Heart right ventricle (tissue), 16 donors: ENCODE measurements at regions not wholly inside any gene's neighbourhood (a gene's known extent, or its start where the extent isn't known, plus 50 kb on each side); places are given as distances from the start of the nearest gene placed in this dataset.
A peak's percentile ranks its signal among the peaks of the same experiment; 100 is the strongest.

Source experiments
- ATAC-seq, 8 donors: fragments of 200-7000 bp; cut with Tn5 transposase; one replicate each; pipeline ENCODE4 v1.9.1; 2020; ENCODE audit warnings: mild to moderate bottlenecking in 8 of 8, moderate library complexity in 8 of 8, moderate number of reproducible peaks in 1 of 8
- DNase-seq, 2 donors: peaks; one replicate each; pipeline ENCODE4 v3.0.0-alpha.2; 2020
- H3K27ac ChIP-seq, 10 donors: fragments of 200-600 bp; sonication (generic) in 2 of 10; one replicate each; pipeline versions ENCODE4 v1.5.0 to v1.8.0; 2020 to 2022; ENCODE audit warnings: mild to moderate bottlenecking in 3 of 10
- H3K27me3 ChIP-seq, 7 donors: fragments of 200-600 bp; one replicate each; pipeline ENCODE4 v1.8.0; 2021 to 2022; ENCODE audit warnings: mild to moderate bottlenecking in 2 of 7
- H3K36me3 ChIP-seq, 9 donors: fragments of 200-600 bp; sonication (generic) in 1 of 9; one replicate each; pipeline versions ENCODE4 v1.5.0 to v1.8.0; 2020 to 2022; ENCODE audit warnings: mild to moderate bottlenecking in 2 of 9
- H3K4me1 ChIP-seq, 9 donors: fragments of 200-600 bp; sonication (generic) in 1 of 9; one replicate each; pipeline versions ENCODE4 v1.5.0 to v1.8.0; 2020 to 2022; ENCODE audit warnings: mild to moderate bottlenecking in 4 of 9
- H3K4me3 ChIP-seq, 10 donors: fragments of 200-600 bp; sonication (generic) in 2 of 10; one replicate each; pipeline versions ENCODE4 v1.5.0 to v1.8.0; 2020 to 2022; ENCODE audit warnings: mild to moderate bottlenecking in 7 of 10, moderate library complexity in 2 of 10
- H3K9me3 ChIP-seq, 11 donors: fragments of 200-600 bp in 10 of 11; sonication (generic) in 2 of 11; one replicate each; pipeline versions ENCODE4 v1.5.0 to v1.8.0; 2013 to 2022; ENCODE audit warnings: mild to moderate bottlenecking in 2 of 11, control low read depth in 1 of 11, moderate library complexity in 1 of 11
- WGBS, 2 donors: extraction: QIAGEN DNeasy Blood & Tissue Kit; methylation state at CpG; one replicate each; pipeline ENCODE4 v1.1.7; 2013; ENCODE audit warnings: inconsistent platforms in 1 of 2; 5-methylcytosine and 5-hydroxymethylcytosine counted together
- intact Hi-C, 10 donors: fragments of 100-400 bp; cut with DNase I; formaldehyde crosslinking; loops; one replicate each; pipeline versions ENCODE4 v1.11.1 to v1.14.2; 2022
- TF ChIP-seq, protein P1 (sequence below), 9 donors: fragments of 200-600 bp; sonication (generic) in 2 of 9; IDR thresholded peaks; one replicate each; pipeline versions ENCODE4 v1.5.0 to v1.8.0; 2021 to 2022; ENCODE audit warnings: antibody characterized with exemption in 9 of 9, mild to moderate bottlenecking in 5 of 9, moderate library complexity in 1 of 9
- donor health status: Arrhythmogenic right ventricular cardiomyopathy.
- donor health status: ischemic (EF 13 %, LVEDD 7.1; RV severe dilation, severe dysfunction).
- donor health status: healthy with polysubstance abuse.
- donor health status: DM: no; HTN: yes; CAD: no.
- donor health status: DM: no; HTN: no; CAD: no.
- donor health status: ischemic (EF 25% LVEDD 6.9; RV normal size, moderate dysfunction).
- donor health status: ischemic (EF 25% LVEDD 5.7; RV mildly dilated, moderate dysfunction).
- donor health status: healthy.
- donor health status: DM: yes; HTN: yes; CAD: no.
- donor health status: Ischemic cardiomyopathy.
- donor health status: ischemic (EF 35%, LVEDD 5.7; RV mildly dilated, moderate dysfunction).
- donor health status: nonischemic (EF 11% LVEDD 7.7; RV severe dilation, severe dysfunction).
- donor health status: DM: yes; HTN: yes; CAD: no.
- donor health status: PGD.
- donor health status: ischemic (EF 29% LVEDD 5.4; RV normal size, mild dysfunction).
- donor health status: nonischemic (EF 23%, LVEDD 6.1; RV moderate dilation, normal function).

DNA sequence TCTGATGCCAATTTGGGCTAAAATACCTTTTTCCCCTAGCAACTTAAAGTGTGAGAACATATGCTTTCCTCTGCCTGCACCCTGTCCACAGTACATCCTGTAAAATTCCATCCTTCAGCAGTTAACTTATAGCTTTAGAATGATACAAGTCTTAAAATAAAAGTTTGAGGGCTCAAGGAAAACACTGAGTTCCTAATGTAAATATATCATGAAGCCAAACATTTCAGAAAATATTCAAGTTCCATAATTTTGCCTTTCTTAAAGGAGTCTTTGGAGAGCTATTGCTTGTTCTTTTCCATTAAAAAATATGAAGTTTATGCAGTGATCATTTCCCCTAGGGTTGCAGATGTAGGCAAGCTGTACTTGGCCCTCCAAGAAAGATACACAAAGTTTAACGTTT is 303.8 kb downstream of the COL12A1 start:
- ATAC-seq (no peak), DNase-seq (no peak)
- peaks cover 0 to 67% (median 20%) of the 10 kb centered on the region in 11 donors for H3K9me3 ChIP-seq
- no peaks in the 10 kb centered on the region for H3K4me1 ChIP-seq
- H3K36me3 ChIP-seq, result no peaks in the 10 kb centered on the region
- H3K4me3 ChIP-seq, result no peak overlapping the region
- H3K27me3 ChIP-seq, result no peaks in the 10 kb centered on the region
- H3K27ac ChIP-seq, result no peak overlapping the region
- TF ChIP-seq, protein P1, sequence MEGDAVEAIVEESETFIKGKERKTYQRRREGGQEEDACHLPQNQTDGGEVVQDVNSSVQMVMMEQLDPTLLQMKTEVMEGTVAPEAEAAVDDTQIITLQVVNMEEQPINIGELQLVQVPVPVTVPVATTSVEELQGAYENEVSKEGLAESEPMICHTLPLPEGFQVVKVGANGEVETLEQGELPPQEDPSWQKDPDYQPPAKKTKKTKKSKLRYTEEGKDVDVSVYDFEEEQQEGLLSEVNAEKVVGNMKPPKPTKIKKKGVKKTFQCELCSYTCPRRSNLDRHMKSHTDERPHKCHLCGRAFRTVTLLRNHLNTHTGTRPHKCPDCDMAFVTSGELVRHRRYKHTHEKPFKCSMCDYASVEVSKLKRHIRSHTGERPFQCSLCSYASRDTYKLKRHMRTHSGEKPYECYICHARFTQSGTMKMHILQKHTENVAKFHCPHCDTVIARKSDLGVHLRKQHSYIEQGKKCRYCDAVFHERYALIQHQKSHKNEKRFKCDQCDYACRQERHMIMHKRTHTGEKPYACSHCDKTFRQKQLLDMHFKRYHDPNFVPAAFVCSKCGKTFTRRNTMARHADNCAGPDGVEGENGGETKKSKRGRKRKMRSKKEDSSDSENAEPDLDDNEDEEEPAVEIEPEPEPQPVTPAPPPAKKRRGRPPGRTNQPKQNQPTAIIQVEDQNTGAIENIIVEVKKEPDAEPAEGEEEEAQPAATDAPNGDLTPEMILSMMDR (IDR thresholded peaks at IDR 0.05), result no peak
- intact Hi-C loops, result no loop called here
- WGBS, 2 donors, result 56 to 66% methylated on average over 1 of the region's 1 CpG

DNA sequence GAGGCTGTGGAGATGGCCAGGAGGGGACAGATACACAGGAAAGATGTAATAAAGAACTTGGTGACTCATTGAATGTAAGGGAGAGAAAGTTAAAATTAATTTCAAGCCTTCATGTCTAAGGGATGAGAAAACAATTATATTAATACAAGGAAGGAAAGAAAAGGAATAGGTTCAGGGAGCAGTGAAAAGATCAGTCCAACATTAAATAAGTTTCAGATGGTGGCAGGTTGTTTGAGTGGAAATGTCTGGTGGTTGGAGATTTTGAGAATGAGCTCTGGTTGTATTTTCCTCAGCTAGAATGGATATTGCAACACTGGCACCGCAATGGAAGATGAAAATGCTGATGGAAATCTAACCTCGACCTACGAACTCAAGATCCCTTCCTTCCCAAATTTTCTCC is 304.3 kb downstream of the COL12A1 start:
- WGBS, 2 donors, result 83 to 87% methylated on average over 3 of the region's 3 CpGs
- TF ChIP-seq, protein P1 (IDR thresholded peaks at IDR 0.05), result no peak
- Histone ChIP-seq H3K4me1 (no peaks in the 10 kb centered on the region), H3K4me3 (no peak overlapping the region), H3K27ac (no peak overlapping the region), H3K9me3 (peaks cover 0 to 65% (median 20%) of the 10 kb centered on the region in 11 donors), H3K27me3 (no peaks in the 10 kb centered on the region), H3K36me3 (no peaks in the 10 kb centered on the region)
- DNase-seq (no peak), ATAC-seq (no peak)
- intact Hi-C loops, result no loop called here

DNA sequence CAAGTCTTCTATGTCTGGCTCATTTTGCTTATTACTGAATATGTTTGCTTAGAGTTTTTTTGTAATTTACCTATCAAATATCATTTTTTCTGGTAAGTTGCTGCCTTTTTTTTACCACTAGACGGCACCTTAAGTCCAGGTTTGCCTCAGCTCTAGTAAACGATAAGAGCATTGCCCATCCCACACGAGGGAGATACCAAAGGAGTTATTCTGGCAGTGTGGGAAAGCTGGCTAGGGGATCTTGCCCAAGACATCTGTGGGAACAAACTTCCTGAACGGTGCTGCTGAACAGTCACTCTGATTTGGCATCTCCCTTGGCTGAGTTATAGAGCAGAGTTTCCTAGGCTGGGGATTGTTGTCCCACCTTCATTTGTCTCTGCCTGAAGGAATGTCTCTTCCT is 306.4 kb downstream of the COL12A1 start:
- Histone ChIP-seq H3K9me3 (peaks cover 0 to 65% (median 20%) of the 10 kb centered on the region in 11 donors), H3K36me3 (no peaks in the 10 kb centered on the region), H3K27me3 (no peaks in the 10 kb centered on the region), H3K4me3 (no peak overlapping the region), H3K27ac (no peak overlapping the region), H3K4me1 (no peaks in the 10 kb centered on the region)
- WGBS, 2 donors, result 40 to 60% methylated on average over 4 of the region's 4 CpGs
- intact Hi-C loops, result loop anchor here in 1 of 10 donors (10.0 kb wide), 1 partner anchor 305 kb away; the partner anchor contains the start of gene COL12A1
- no peak for DNase-seq
- TF ChIP-seq, protein P1 (IDR thresholded peaks at IDR 0.05), result no peak
- no peak for ATAC-seq

DNA sequence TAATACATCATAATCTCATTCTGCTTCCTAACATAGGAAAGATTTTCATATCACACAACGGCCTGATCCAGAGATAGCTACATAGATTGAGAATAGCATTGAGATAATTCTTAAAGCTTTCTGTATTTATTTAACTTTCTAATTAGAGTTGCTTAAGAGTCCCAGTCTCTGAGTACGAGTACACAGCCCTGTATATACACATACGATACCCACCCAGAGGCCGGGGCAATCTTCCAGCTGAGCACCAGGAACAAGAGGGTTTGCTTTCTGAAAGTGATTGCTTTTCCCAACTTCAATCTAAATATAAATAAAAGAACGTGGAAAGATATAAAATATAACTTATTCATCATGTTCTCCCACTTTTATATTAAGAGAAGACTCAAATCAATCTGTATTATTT is 313.8 kb downstream of the COL12A1 start:
- Histone ChIP-seq H3K4me1 (peaks cover 0 to 8% (median 0%) of the 10 kb centered on the region in 9 donors), H3K27me3 (no peaks in the 10 kb centered on the region), H3K9me3 (peaks cover 0 to 14% (median 0%) of the 10 kb centered on the region in 11 donors), H3K4me3 (no peak overlapping the region), H3K27ac (peak overlapping the region in 4 of 10 donors; percentile 21 to 41 (median 29)), H3K36me3 (no peaks in the 10 kb centered on the region)
- TF ChIP-seq, protein P1 (IDR thresholded peaks at IDR 0.05), result no peak
- no peak for DNase-seq
- intact Hi-C loops, result loop anchor here in 1 of 10 donors (10.0 kb wide), 1 partner anchor 313 kb away; the partner anchor contains the start of gene COL12A1
- WGBS, 2 donors, result 62 to 65% methylated on average over 5 of the region's 5 CpGs
- no peak for ATAC-seq
